SK-N-SH treated with all-trans-retinoic acid at 6 μM for 48 hours (cell line): ENCODE measurements at regions not wholly inside any gene's neighbourhood (a gene's known extent, or its start where the extent isn't known, plus 50 kb on each side); places are given as distances from the start of the nearest gene placed in this dataset.

Experiments used
- ATAC-seq: fragments of 200-7000 bp; cut with Tn5 transposase; 3 replicates; pipeline ENCODE4 v1.9.1; 2020; ENCODE audit warnings: mild to moderate bottlenecking, moderate library complexity
- ARNTL ChIP-seq: fragments of 450-650 bp; formaldehyde crosslinking; IDR thresholded peaks from 2 replicates; pipeline ENCODE4 v1.5.0; 2020; ENCODE audit warnings: low read depth, mild to moderate bottlenecking, moderate library complexity, borderline replicate concordance
- BACH2 ChIP-seq: fragments of 250-450 bp; sonication (Bioruptor Pico); IDR thresholded peaks from 2 replicates; pipeline ENCODE4 v1.9.0; 2021; ENCODE audit warnings: mild to moderate bottlenecking, borderline replicate concordance
- CSDC2 ChIP-seq: fragments of 250-450 bp; sonication (Bioruptor Pico); IDR thresholded peaks from 2 replicates; pipeline ENCODE4 v1.5.0; 2020; ENCODE audit warnings: mild to moderate bottlenecking, moderate library complexity
- CSRNP3 ChIP-seq: fragments of 250-450 bp; sonication (Bioruptor Pico); IDR thresholded peaks from 2 replicates; pipeline ENCODE4 v1.5.1; 2021; ENCODE audit warnings: mild to moderate bottlenecking, moderate library complexity
- ESRRG ChIP-seq: fragments of 250-450 bp; sonication (Bioruptor Pico); IDR thresholded peaks from 2 replicates; pipeline ENCODE4 v1.6.1; 2021; ENCODE audit warnings: mild to moderate bottlenecking
- GLIS3 ChIP-seq: fragments of 250-450 bp; sonication (Bioruptor Pico); IDR thresholded peaks from 2 replicates; pipeline ENCODE4 v1.5.0; 2020; ENCODE audit warnings: mild to moderate bottlenecking, moderate library complexity
- ISL1 ChIP-seq: fragments of 250-450 bp; sonication (Bioruptor Pico); IDR thresholded peaks from 2 replicates; pipeline ENCODE4 v2.1.2; 2022; ENCODE audit warnings: mild to moderate bottlenecking, moderate library complexity
- OSR1 ChIP-seq: fragments of 250-450 bp; sonication (Bioruptor Pico); IDR thresholded peaks from 2 replicates; pipeline ENCODE4 v1.8.0; 2022; ENCODE audit warnings: moderate library complexity, mild to moderate bottlenecking, inconsistent platforms
- PATZ1 ChIP-seq: fragments of 250-450 bp; sonication (Bioruptor Pico); IDR thresholded peaks from 2 replicates; pipeline ENCODE4 v1.8.0; 2020; ENCODE audit warnings: mild to moderate bottlenecking, moderate library complexity, borderline replicate concordance
- PPARA ChIP-seq: fragments of 250-450 bp; sonication (Bioruptor Pico); IDR thresholded peaks from 2 replicates; pipeline ENCODE4 v1.5.0; 2020; ENCODE audit warnings: mild to moderate bottlenecking, borderline replicate concordance
- RARB ChIP-seq: fragments of 250-450 bp; sonication (Bioruptor Pico); IDR thresholded peaks from 2 replicates; pipeline ENCODE4 v1.8.0; 2021; ENCODE audit warnings: mild to moderate bottlenecking, moderate library complexity
- SNAI2 ChIP-seq: fragments of 250-450 bp; sonication (Bioruptor Pico); IDR thresholded peaks from 2 replicates; pipeline ENCODE4 v1.5.0; 2020; ENCODE audit warnings: mild to moderate bottlenecking, moderate library complexity
- TCF4 ChIP-seq: fragments of 250-450 bp; sonication (Bioruptor Pico); IDR thresholded peaks from 2 replicates; pipeline ENCODE4 v1.8.0; 2021; ENCODE audit warnings: mild to moderate bottlenecking, moderate library complexity, borderline replicate concordance
- TOX ChIP-seq: fragments of 250-450 bp; sonication (Bioruptor Pico); IDR thresholded peaks from 2 replicates; pipeline ENCODE4 v1.8.0; 2021; ENCODE audit warnings: mild to moderate bottlenecking, moderate library complexity, borderline replicate concordance
- ZC3H10 ChIP-seq: fragments of 250-450 bp; sonication (Bioruptor Pico); IDR thresholded peaks from 2 replicates; pipeline ENCODE4 v1.5.1; 2021; ENCODE audit warnings: mild to moderate bottlenecking, moderate library complexity
- ZFP3 ChIP-seq: fragments of 250-450 bp; sonication (Bioruptor Pico); IDR thresholded peaks from 2 replicates; pipeline ENCODE4 v1.5.0; 2020; ENCODE audit warnings: mild to moderate bottlenecking, moderate library complexity
- ZFP30 ChIP-seq: fragments of 450-650 bp; formaldehyde crosslinking; IDR thresholded peaks from 2 replicates; pipeline ENCODE4 v1.5.0; 2022; ENCODE audit warnings: mild to moderate bottlenecking, moderate library complexity
- ZNF565 ChIP-seq: fragments of 450-650 bp; formaldehyde crosslinking; conservative IDR thresholded peaks from 2 replicates; pipeline ENCODE4 v1.5.0; 2020; ENCODE audit warnings: low read depth, mild to moderate bottlenecking, moderate library complexity
- ZNF70 ChIP-seq: fragments of 450-650 bp; formaldehyde crosslinking; IDR thresholded peaks from 2 replicates; pipeline ENCODE4 v1.5.0; 2020; ENCODE audit warnings: mild to moderate bottlenecking, moderate library complexity
- ZNF8 ChIP-seq: fragments of 450-650 bp; formaldehyde crosslinking; IDR thresholded peaks from 2 replicates; pipeline ENCODE4 v1.5.0; 2020; ENCODE audit warnings: mild to moderate bottlenecking, moderate library complexity
- TF ChIP-seq, protein P1 (sequence below): fragments of 250-450 bp; sonication (Bioruptor Pico); IDR thresholded peaks from 2 replicates; pipeline ENCODE4 v1.8.0; 2021; ENCODE audit warnings: low read depth, mild to moderate bottlenecking, moderate library complexity, borderline replicate concordance
- TF ChIP-seq, protein P2 (sequence below): fragments of 250-450 bp; sonication (Bioruptor Pico); IDR thresholded peaks from 2 replicates; pipeline ENCODE4 v1.5.1; 2020; ENCODE audit warnings: low read depth, mild to moderate bottlenecking, moderate library complexity

GRCh38 chr2:71896385-71897136 is 251.1 kb downstream of the CYP26B1 start (continued):
- TF ChIP-seq RARB (no peak), GLIS3 (no peak)
- TF ChIP-seq, all 23 proteins: peak for 0

DNA sequence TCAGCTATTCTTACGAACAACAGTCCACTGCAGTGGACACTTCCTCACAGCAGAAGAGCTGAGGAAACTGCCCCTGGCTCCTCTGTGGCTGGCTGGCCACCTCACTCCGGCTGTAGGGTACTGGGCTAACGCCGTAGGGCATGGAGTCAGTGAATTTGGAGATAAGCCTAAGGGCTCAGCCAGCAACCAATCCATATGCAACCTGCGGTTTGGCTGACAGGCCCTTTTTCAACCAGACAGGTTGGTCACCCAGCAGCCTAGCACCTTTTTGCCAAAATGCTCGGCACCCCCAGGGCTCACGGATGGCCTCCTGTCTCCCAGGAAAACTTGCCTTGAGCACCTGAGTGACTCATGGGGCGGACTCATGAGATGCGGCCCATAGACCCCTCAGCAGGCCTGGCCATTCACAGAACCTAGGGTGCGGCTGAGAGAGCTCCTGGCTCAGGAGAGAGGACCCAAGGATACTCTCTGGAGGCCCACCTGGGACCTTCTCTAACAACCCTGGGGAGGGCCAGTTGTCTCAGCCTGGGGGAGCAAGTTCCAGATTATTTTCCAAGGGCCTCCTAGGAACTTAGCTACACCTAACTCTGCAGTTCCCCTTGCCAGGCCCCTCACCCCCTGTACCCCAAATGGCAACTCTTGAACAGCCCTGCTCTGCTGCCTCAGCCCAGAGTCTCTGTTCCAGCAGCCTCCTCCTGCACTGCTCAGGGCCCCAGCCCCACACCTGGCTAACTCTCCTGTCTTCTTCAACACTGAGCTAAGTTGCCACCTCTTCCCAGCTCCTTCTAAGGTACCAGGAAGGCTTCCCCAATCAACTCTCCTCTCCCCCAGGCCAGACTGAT is 252.1 kb downstream of the CYP26B1 start:
- TF ChIP-seq OSR1 (CRISPR knock-in tag) (no peak), BACH2 (CRISPR knock-in tag) (no peak), ZFP3 (CRISPR knock-in tag) (no peak), ARNTL (CRISPR knock-in tag) (no peak), ZNF8 (no peak), GLIS3 (no peak), CSDC2 (no peak), TOX (no peak), ESRRG (CRISPR knock-in tag) (no peak), PATZ1 (no peak), ZNF70 (no peak), RARB (no peak), TCF4 (CRISPR knock-in tag) (no peak), SNAI2 (CRISPR knock-in tag) (no peak), ZFP30 (CRISPR knock-in tag) (no peak), ISL1 (CRISPR knock-in tag) (no peak), ZNF565 (CRISPR knock-in tag) (no peak), PPARA (CRISPR knock-in tag) (no peak)
- TF ChIP-seq, protein P1, sequence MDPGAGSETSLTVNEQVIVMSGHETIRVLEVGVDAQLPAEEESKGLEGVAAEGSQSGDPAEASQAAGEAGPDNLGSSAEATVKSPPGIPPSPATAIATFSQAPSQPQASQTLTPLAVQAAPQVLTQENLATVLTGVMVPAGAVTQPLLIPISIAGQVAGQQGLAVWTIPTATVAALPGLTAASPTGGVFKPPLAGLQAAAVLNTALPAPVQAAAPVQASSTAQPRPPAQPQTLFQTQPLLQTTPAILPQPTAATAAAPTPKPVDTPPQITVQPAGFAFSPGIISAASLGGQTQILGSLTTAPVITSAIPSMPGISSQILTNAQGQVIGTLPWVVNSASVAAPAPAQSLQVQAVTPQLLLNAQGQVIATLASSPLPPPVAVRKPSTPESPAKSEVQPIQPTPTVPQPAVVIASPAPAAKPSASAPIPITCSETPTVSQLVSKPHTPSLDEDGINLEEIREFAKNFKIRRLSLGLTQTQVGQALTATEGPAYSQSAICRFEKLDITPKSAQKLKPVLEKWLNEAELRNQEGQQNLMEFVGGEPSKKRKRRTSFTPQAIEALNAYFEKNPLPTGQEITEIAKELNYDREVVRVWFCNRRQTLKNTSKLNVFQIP (CRISPR knock-in tag), result no peak

DNA sequence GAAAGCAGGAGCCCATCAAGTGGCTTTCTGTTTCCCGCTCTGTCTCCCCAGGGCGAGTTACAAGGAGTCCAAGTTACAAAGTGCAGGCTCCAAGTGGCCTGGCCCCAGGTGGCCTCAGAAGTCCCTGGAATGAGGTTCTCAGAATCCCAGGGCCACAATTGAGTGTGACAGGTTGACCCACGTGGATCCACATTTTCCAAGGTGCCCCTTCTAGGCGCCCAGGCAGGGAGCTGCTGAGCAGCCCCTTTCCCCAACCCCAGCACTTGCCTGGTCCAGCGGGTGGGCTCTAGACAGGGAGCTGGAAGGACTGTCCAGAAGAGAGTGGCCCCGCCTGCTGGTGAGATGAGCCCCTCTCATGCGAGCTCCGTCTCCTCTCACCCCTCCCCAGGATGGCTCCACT is 253.4 kb downstream of the CYP26B1 start:
- TF ChIP-seq BACH2 (CRISPR knock-in tag) (no peak), ESRRG (CRISPR knock-in tag) (no peak), CSDC2 (no peak), TCF4 (CRISPR knock-in tag) (no peak), ZFP3 (CRISPR knock-in tag) (no peak), OSR1 (CRISPR knock-in tag) (no peak), ZNF565 (CRISPR knock-in tag) (no peak), RARB (no peak), TOX (no peak), ZFP30 (CRISPR knock-in tag) (no peak)
- TF ChIP-seq, protein P1 (CRISPR knock-in tag), result no peak
- TF ChIP-seq, protein P2, sequence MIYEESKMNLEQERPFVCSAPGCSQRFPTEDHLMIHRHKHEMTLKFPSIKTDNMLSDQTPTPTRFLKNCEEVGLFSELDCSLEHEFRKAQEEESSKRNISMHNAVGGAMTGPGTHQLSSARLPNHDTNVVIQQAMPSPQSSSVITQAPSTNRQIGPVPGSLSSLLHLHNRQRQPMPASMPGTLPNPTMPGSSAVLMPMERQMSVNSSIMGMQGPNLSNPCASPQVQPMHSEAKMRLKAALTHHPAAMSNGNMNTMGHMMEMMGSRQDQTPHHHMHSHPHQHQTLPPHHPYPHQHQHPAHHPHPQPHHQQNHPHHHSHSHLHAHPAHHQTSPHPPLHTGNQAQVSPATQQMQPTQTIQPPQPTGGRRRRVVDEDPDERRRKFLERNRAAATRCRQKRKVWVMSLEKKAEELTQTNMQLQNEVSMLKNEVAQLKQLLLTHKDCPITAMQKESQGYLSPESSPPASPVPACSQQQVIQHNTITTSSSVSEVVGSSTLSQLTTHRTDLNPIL (CRISPR knock-in tag), result no peak
- ATAC-seq, result no peak

More for the DNA sequence above, 252.1 kb downstream of the CYP26B1 start:
- no peak for ATAC-seq

DNA sequence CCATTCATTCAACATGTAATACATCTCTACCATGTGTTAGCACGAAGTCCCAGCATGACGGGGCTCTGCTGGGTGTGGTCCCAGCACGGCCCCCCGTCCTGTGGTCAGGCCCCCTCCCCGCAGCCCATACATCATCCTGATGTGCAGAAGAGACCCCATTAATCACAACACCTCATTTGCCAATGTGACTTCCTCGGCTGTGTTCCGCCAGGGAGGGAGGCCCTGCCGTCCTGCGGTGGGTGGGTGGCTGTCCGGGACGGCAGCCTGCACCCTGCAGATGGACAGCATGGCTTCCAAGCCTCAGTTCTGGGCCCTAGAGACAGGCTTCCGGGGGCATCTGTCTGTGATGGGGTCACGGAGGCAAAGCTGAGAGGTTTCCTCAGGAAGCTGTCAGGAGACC is 254.0 kb downstream of the CYP26B1 start:
- no peak for ATAC-seq
- TF ChIP-seq ZNF565 (CRISPR knock-in tag) (no peak), GLIS3 (no peak), ZNF70 (no peak), ARNTL (CRISPR knock-in tag) (no peak), ESRRG (CRISPR knock-in tag) (no peak), TOX (no peak), ZC3H10 (CRISPR knock-in tag) (no peak), CSRNP3 (CRISPR knock-in tag) (no peak), OSR1 (CRISPR knock-in tag) (no peak), ZFP3 (CRISPR knock-in tag) (no peak), ZFP30 (CRISPR knock-in tag) (no peak), BACH2 (CRISPR knock-in tag) (no peak), RARB (no peak)
- TF ChIP-seq, protein P2 (CRISPR knock-in tag), result no peak
- TF ChIP-seq, protein P1 (CRISPR knock-in tag), result no peak
